ENCODE measurements at regions not wholly inside any gene's neighbourhood (a gene's known extent, or its start where the extent isn't known, plus 50 kb on each side); places are given as distances from the start of the nearest gene placed in this dataset.

GRCh38 chr9:75649060-75649459 is 241.4 kb upstream of the PCSK5 start:
- DNase-seq: no peak
- Histone ChIP-seq H3K4me1 (no peaks in the 10 kb centered on the region), H3K27ac (no peak overlapping the region), H3K9me3 (no peaks in the 10 kb centered on the region), H3K4me3 (no peak overlapping the region), H3K27me3 (no peaks in the 10 kb centered on the region), H3K36me3 (ENCODE audit: low read depth, missing control alignments) (no peaks in the 10 kb centered on the region)
- intact Hi-C loops (cut with DNase I; ENCODE audit: low total_unique reads): no loop called here
- TF ChIP-seq POLR2A (IDR thresholded peaks at IDR 0.05): no peak
- no peak for TF ChIP-seq CTCF (IDR thresholded peaks at IDR 0.05)
- 86 to 90% methylated on average over 5 of the region's 5 CpGs for WGBS, 2 donors

- Histone ChIP-seq H3K27ac (no peak overlapping the region), H3K9me3 (no peaks in the 10 kb centered on the region), H3K36me3 (ENCODE audit: low read depth, missing control alignments) (no peaks in the 10 kb centered on the region), H3K4me1 (no peaks in the 10 kb centered on the region), H3K27me3 (no peaks in the 10 kb centered on the region), H3K4me3 (no peak overlapping the region)
- WGBS, 2 donors: 51 to 56% methylated on average over 2 of the region's 2 CpGs
- no peak for TF ChIP-seq POLR2A (IDR thresholded peaks at IDR 0.05)
- TF ChIP-seq CTCF (IDR thresholded peaks at IDR 0.05): no peak
- no peak for DNase-seq
- intact Hi-C loops (cut with DNase I; ENCODE audit: low total_unique reads): no loop called here
Measured at GRCh38 chr9:75651709-75652108, 238.8 kb upstream of the PCSK5 start.

GRCh38 chr9:75653335-75653734 is 237.1 kb upstream of the PCSK5 start:
- no peak for TF ChIP-seq CTCF (IDR thresholded peaks at IDR 0.05)
- TF ChIP-seq POLR2A (IDR thresholded peaks at IDR 0.05): no peak
- H3K4me1 ChIP-seq: no peaks in the 10 kb centered on the region
- WGBS, 2 donors: 86 to 96% methylated on average over 1 of the region's 1 CpG
- no peaks in the 10 kb centered on the region for H3K27me3 ChIP-seq
- H3K4me3 ChIP-seq: no peak overlapping the region
- no peaks in the 10 kb centered on the region for H3K36me3 ChIP-seq (ENCODE audit: low read depth, missing control alignments)
- no peaks in the 10 kb centered on the region for H3K9me3 ChIP-seq
- no peak for DNase-seq
- no peak overlapping the region for H3K27ac ChIP-seq
- intact Hi-C loops (cut with DNase I; ENCODE audit: low total_unique reads): no loop called here

GRCh38 chr9:75653750-75654149 is 236.7 kb upstream of the PCSK5 start:
- H3K36me3 ChIP-seq (ENCODE audit: low read depth, missing control alignments): no peaks in the 10 kb centered on the region
- no peak for TF ChIP-seq CTCF (IDR thresholded peaks at IDR 0.05)
- no peak for TF ChIP-seq POLR2A (IDR thresholded peaks at IDR 0.05)
- no peaks in the 10 kb centered on the region for H3K9me3 ChIP-seq
- H3K27ac ChIP-seq: no peak overlapping the region
- no peaks in the 10 kb centered on the region for H3K27me3 ChIP-seq
- no peaks in the 10 kb centered on the region for H3K4me1 ChIP-seq
- no peak for DNase-seq
- intact Hi-C loops (cut with DNase I; ENCODE audit: low total_unique reads): no loop called here
- H3K4me3 ChIP-seq: no peak overlapping the region
- WGBS, 2 donors: 81 to 91% methylated on average over 2 of the region's 2 CpGs

- no peaks in the 10 kb centered on the region for H3K9me3 ChIP-seq
- WGBS, 2 donors: 84 to 85% methylated on average over 5 of the region's 5 CpGs
- no peaks in the 10 kb centered on the region for H3K4me1 ChIP-seq
- no peaks in the 10 kb centered on the region for H3K36me3 ChIP-seq (ENCODE audit: low read depth, missing control alignments)
- no peak for TF ChIP-seq POLR2A (IDR thresholded peaks at IDR 0.05)
- TF ChIP-seq CTCF (IDR thresholded peaks at IDR 0.05): no peak
- H3K27me3 ChIP-seq: no peaks in the 10 kb centered on the region
- H3K27ac ChIP-seq: no peak overlapping the region
- DNase-seq: no peak
- H3K4me3 ChIP-seq: no peak overlapping the region
- intact Hi-C loops (cut with DNase I; ENCODE audit: low total_unique reads): no loop called here
Measured at GRCh38 chr9:75657015-75657414, 233.5 kb upstream of the PCSK5 start.

Measured in testis (tissue), 2 donors.